HG02759 (cell line): ENCODE measurements at regions not wholly inside any gene's neighbourhood (a gene's known extent, or its start where the extent isn't known, plus 50 kb on each side); places are given as distances from the start of the nearest gene placed in this dataset.

Source experiments
- ATAC-seq: cut with Tn5 transposase; IDR thresholded peaks from one replicate; pipeline ENCODE4 v1.9.1; 2021; ENCODE audit warnings: mild to moderate bottlenecking, moderate library complexity; ENCODE audit not compliant: unreplicated experiment

DNA sequence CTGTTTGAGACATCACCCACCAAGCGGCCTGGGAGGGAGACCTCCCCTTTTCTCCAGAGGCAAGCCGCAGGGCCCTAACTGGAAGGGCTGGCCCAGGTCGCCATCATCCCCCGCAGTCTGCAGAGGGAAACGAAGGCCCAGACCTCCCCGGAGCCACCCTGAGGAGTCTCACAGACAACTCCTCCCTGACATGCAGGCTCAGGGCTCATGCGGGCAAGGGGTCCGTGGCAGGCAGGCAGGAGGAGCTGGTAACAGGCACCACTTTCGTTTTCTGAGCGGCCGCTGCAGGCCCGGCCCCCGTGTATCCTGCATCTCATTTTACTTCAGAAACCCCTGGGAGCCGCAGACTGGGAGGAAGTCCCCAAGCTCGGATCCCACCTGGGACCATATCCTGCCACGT, 192.0 kb upstream of the PPP1R26 start:
- no peak for ATAC-seq

DNA sequence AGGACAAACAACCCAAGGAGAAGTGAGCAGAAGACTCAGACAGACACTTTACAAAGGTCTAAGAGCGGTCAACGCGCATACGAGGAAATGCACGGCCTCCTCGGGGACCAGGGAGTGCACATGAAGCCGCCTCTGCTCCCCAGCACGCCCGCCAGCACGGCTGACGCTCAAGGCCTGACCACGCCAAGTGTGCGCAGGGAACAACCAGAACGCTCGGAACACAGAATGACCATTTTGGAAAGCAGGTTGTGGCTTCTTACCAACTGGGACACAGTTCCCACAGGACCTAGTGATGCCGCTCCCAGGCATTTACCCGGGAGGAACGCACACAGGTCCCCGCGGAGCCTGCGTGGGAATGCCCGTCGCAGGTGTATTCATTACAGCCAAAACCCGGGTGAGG, 191.5 kb upstream of the PPP1R26 start:
- no peak for ATAC-seq

DNA sequence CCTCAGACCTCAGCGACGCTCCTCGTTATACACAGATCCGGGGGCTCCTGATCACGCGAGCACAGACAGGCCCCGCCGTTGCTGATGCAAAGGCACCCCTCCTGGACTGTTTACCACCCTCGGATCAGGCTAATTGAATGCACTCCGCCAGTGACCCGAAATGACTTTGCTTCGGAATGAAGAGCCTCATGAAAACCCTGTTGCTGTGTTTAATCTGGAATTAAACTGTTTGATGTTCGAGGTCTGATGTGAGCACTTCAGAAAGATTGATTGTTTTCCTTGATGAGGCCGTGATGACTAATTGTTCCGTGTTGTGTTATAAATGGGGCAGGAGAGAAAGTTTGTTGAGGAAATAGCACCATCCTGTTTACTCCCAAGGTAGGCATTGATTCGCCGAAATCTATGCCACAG, 190.5 kb upstream of the PPP1R26 start:
- no peak for ATAC-seq

DNA sequence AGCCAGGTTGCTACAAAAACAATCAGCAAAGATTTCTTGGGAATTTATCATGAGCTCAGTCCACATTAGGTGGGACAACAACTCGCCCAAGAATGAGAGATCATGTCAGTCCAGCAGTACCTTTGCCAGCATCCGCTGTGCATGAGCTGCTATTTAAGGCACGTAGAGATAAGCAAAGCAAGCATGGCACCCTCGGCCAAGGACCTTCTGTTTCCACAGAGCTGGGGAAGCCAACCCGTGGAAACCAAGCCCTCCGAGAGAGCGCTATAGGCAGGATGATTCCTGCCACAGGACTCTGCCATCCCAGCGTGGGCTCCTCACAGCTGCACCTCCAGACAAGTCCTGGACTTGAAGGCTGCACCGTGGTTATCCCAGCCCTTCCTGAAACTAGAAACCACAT, 189.5 kb upstream of the PPP1R26 start:
- no peak for ATAC-seq

DNA sequence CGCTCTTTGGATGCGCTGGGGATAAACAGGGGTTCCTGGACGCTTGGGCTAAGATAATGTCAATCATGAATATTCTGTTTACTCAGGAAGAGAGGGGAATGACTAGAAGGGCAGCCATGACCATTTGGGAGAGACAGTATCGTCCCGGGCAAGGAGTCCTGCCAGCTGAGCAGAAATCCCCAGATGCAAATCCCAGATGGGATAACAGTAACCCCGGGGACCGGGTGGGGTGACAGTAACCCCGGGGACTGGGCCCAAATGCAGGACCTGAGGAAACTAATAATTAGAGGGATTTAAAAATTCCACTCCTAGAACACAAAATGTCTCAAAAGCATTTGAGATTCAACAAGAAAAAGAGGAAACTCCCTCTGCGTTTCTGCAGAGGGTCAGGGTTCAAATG, 189.0 kb upstream of the PPP1R26 start:
- ATAC-seq: no peak

DNA sequence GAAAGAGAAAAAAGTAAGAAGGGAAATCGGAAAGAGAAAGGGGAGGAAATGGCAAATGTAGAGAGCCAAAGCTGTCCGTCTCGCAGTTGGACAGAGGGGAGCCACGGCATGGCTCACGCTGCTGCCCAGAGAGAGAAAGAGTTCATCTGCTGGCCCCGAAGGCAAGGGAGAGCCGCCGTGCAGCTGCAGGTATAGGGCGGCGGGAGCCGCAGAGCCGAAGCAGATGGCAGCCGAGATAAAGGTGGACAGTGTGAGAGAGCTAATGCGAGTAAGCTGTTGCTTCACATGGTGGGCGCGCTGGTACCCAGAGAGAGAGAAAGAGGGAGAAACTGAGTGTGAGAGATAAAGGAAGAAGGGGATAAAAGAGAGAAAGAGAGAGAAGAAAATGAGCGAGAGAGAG, 188.4 kb upstream of the PPP1R26 start:
- ATAC-seq: no peak

DNA sequence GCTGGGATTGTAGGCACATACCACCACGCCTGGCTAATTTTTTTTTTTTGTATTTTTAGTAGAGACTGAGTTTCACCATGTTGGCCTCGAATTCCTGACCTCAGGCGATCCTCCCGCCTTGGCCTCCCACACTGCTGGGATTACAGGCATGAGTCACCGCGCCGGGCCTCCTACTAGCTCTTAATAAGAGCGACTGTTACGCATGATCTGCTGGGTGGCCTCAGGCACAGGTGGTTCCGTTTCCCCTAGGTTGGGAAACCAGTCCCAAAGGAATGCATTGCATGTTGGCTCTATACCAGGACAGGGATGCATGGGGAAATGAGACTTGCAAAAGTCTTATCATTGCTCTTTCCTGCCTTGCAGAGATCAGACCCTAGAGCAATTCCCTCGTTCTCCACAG, 184.7 kb upstream of the PPP1R26 start:
- ATAC-seq: no peak

DNA sequence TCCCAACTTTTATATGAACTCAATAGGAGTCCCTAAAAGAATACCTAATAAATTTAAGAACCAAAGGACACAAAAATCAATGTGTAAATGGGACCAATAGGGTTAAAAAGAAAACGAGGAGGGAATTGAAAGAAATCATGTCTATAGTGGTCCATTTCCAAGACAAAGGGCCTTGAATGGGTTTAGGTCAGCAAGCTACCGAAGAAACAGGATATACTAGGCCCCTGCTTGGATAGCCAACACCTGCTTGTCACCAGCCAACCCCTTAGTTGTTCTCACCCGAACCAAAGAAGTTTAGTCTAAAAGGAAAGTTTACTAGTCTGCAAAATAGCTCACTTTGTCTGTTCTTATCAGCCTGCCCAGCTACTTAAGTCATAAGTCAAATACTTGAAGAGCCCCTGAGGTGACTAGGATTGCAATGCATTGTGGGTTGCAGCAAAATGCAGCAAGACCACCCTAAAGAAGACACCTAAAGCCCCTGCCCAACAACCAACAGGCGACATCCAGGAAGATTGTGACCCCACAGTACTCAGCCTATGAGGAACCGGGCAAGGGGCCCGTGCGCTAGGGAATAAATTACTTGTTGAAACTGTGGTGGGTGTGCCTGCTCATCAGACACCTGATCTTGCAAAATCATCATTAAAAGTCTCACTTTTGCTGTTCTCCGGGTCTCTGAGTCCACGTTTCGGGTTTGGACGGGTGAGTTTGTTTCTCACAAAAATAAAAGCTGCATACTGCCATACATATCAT, 183.9 kb upstream of the PPP1R26 start:
- no peak for ATAC-seq

DNA sequence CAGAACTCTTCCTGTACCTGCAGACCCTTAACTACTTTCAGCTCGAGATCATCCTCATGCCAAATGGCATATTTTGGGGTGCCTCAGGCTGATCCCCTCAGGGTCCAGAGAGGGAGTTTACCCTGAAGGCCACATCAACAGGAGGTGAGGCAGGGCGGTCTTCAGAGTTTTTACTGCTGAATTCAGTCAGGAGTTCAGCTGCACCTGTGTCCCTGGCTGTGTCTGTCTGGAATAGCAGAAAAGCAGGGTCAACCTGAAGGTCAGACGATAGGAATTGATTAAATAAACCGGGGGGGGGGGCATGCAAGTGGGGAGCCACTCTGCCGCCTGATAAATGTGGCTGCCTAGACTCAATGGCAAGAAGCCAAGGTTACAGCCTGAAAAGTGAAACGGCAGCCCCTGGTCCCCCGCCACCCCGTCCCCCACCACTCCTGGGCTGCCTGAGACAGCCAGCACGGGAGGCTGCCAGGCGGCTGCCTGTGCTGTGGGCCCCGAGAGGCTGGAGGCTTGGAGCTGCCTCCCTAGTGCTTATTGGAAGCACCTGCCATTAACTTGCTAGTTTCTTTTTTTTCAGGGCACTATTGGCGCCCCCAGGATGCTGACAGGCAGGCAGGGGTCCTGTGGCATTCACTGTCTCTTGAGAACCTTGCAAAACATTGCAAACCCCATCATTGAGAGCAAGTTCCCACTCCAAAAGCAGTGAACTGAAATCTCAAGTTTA, 182.7 kb upstream of the PPP1R26 start:
- ATAC-seq: no peak

DNA sequence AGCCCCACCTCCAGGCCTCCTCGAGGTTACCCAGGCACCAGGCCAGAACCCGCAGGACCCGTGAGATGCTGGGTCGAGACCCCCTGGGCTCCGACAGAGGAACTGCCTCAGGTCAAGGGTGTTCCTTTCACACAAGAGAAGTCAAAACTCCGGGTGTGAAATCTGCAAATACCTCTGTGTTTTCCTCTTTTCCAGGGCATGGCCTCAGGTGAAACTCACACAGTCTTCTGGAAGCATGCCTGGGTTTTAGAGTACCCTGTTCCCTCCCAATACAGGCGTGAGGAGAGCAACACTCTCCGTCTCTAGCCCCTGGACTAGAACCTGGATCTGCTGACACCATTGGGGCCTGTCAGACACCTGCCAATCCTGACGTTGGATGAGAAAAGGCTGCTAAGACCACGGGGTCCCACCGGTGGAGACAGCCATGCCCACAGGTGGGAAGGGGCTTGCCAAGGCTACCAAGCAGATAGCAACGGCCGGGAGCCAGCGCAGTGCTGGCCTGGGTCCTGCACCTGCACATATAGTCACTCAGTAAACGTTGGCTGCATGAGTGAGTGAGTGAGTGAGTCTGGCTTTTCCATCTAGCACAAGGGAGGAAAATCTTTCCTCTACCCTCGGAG, 182.0 kb upstream of the PPP1R26 start:
- ATAC-seq: no peak

DNA sequence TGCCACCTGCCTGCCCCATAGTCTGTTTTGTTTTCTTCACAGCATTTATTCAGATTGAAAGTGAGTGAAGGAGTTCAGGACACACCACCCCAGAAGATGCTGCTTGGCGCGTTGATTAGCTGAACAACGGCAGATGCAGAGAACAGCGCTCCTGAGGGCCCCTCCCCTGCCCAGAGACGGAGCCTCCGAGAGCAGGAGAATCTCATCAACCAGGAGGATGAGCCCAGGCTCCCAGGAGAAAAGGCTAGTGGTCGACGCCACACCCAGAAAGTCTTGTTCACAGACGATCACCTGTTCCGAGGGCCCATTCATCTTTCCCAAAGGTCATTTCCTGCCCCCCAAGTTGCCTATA, 180.4 kb upstream of the PPP1R26 start:
- no peak for ATAC-seq

DNA sequence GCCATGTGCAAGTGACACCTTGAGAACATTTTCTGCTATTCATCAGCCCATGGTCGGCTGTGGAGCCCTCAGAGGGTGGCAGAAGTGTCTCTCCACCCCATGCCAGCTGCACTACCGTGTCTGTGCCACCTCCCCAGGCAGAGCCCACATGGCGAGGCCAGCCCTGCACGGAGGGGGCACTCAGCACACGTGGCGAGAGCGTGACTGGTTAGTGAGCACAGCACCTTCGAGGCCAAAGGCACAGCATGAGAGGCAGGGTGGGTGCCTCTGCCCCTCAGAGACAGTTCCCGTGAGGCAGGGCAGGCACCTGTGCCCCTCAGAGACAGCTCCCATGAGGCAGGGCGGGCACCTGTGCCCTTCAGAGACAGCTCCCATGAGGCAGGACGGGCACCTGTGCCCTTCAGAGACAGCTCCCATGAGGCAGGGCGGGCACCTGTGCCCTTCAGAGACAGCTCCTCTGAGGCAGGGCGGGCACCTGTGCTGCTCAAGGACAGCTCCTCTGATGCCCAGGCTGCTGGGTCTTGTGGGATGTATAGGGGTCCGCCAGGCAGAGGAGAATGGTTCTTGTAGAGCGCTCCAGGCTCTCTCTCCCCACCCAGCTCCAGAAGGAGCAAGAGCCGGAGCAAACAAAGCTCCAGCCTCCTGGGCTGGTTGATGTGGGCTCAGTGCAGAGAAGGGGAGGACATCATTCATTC, 179.8 kb upstream of the PPP1R26 start:
- ATAC-seq: no peak

DNA sequence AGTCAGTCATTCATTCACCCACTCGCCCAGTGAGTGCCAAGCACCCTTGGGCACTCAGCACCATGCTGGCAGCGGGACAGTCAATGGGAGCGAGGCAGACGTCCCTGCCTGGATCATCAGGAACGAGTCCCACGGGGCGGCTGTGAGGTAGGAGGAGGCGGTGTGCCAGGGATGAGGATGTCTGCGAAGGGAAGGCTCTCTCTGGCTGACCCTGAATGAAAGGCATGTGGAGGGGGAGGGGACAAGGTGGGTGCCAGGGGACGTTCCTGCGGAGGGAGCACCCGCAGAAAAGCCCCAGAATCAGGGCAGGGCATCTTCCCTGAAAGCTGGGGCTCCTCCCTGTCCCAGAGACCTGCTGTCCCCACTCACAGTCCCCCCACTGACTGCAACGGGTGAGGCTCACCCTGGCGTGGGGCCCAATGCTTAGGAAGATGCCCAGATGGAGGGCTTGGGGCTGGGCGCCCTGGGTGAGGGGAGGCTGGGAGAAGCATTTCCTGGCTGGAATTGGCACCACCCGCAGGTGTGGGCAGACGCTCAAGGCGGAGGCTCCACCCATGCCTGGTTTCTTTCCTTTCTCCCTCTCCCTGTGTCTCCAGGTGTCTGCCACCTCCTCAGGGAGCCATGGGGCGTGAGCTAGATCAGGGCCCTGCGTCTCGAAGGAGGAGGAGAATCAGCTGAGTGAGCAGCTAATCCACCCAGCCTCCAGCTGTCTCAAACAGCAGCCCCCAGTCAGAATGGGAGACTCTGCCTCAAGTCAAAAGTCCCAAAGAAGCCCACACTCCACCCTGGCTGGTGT, 179.0 kb upstream of the PPP1R26 start:
- ATAC-seq: no peak

DNA sequence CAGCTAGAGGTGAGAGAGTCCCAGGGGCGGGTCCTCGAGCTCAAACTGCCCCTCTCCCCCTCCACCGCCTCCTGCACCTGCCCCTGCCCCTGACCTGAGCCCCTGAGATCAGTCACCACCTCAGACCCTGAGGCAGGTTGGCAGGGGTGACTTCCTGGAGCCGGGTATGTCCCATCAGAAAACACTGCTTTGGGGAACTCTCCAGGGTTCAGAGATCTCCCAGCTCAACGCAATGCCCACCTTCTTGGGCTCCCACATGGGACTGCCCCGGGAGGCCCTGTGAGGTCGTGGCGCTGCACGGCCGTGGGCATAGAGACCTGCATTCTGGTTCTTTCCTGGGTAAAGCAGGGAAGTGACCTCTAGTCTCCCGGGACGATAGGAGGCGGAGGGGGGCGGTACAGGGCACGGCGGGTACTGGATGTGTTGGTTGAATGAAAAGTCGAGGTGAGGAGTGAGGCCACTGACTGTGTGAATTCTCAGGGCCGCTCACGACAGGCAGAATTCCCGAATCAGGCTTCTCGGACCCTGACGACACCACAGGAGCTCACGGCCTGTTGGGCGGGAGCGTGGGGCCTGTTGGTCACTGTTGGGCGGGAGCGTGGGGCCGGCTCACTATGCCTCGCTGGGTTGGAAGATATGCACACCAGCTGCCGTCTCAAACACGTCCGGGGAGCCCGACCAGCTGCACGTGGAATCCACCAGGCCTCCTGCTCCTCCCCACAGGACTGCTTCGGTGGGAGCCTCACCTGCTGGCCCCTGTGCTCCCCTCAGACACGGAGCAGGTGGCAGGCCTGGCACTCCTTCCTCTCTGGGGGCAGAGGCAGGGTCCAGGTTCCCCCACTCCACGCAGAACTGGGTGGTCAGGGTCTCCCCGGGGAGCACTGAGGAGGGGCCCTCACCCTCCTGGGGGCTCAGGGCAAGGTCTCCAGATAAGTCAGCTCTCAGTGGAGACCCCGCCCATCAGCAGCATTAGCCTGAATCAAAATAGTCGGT, 178.0 kb upstream of the PPP1R26 start:
- no peak for ATAC-seq

DNA sequence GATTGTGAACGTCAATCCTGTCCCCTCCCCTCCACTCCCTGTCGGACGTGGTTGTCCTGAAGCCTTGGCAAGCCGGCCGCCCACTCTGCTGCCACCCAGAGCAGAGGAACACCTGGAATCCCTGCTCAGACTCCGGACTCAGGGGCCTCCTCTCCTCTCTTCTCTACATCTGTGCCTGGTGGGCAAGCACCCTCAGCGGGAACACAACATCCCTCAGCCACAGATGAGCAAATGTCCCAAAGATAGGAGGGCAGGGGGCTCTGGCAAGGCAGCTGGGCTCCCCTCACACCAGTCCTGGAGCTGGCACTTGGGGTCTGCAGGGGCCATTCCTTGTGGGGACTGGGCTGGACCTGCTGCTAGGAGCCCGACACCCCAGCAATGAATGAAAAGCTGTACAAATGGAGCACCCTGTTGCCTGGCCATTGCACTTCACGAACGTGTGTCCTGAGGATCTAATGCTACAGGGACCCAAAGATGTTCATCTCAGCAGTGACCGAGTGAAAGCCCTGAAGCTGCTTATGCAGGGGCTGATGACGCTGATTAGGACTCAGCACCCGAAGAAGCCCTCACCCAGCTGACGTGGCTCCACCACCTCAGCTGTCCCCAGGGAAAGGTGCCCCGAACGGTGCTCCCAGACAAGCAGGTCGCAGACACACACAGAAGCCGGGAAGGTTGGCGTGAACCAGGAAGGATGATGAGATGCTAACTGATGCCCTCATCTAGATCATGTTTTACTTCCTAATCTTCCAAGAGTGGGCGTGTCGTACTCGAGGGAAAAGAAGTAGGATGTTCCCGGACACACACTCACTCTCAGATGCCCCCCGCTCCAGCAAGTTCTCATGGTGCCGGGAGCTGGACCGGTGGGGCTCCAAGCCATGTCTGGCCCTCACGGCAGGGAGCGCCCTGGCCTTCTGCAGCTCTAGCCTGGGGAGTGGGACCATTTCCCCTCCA, 177.0 kb upstream of the PPP1R26 start:
- no peak for ATAC-seq

DNA sequence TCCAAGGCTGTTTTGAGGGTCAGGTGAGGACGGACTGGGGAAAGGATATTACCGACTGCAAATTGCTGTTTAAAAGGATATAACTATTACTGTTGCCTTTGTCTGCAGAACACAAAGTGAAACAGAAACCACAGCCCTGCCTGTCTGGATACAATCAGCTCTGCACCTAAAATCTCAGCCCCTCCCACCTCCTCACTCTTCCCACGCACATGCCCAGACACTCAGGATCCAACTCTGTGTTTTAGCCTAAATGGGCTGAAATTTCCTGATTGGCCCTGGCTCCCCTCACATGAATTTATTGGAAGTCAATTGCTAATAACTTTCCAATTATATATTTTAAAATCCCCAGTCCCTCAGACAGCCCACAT, 176.3 kb upstream of the PPP1R26 start:
- no peak for ATAC-seq

DNA sequence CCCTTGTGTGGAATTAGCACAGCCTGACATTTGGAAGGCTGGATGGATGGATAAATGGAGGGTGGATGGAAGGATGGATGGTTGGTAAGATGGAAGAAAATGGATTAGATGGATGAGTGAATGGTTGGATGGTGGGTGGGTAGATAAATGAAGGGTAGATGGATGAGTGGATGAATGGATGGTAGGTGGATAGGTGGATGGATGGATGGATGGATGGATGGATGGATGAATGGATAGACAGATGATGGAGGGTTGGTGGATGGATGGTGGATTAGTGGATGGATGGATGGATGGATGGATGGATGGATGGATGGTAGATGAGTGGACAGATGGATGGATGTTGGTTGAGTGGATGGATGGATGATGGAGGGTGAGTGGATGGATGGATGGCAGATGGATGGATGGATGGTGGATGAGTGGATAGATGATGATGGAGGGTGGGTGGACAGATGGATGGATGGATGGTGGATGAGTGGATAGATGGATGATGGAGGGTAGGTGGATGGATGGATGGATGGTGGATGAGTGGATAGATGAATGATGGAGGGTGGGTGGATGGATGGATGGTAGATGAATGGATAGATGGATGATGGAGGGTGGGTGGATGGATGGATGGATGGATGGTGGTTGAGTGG, 175.6 kb upstream of the PPP1R26 start:
- ATAC-seq: no peak

DNA sequence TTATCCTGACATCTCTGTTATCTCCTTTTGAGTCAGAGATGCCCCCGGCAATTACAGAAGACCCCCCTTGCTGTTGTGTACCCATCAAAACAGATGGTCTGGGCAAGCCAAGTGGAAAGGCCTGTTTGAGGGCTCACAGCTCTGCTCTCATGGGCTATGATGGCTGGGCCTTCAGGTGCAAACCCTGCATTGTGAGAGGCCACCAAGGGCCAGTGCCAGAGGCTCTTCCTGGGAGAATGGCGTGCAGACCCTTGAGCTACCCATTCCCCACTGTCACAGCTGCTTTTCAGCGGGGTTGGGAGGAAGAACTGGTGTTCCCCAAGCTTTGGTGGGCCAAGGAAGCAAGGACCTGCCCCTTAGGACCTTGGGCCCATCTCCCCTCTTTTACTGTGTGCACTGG, 174.7 kb upstream of the PPP1R26 start:
- no peak for ATAC-seq
